RWPE2 (cell line): ENCODE measurements at regions not wholly inside any gene's neighbourhood (a gene's known extent, or its start where the extent isn't known, plus 50 kb on each side); places are given as distances from the start of the nearest gene placed in this dataset.
A peak's percentile ranks its signal among the peaks of the same experiment; 100 is the strongest.

Source experiments
- ATAC-seq: fragments of 200-7000 bp; cut with Tn5 transposase; 3 replicates; pipeline ENCODE4 v1.9.1; 2021; ENCODE audit warnings: low read depth
- DNase-seq: peaks from one replicate; pipeline ENCODE4 v3.0.0-alpha.2; 2020; ENCODE audit warnings: low spot score
- H3K27ac ChIP-seq: fragments of 450-650 bp; 2 replicates; pipeline ENCODE4 v1.5.1; 2017; ENCODE audit warnings: mild to moderate bottlenecking; ENCODE audit not compliant: poor library complexity, severe bottlenecking
- H3K27me3 ChIP-seq: fragments of 250-450 bp; sonication (Bioruptor Pico); 2 replicates; pipeline ENCODE4 v1.5.1; 2021; ENCODE audit warnings: mild to moderate bottlenecking, moderate library complexity; ENCODE audit not compliant: insufficient read depth, poor library complexity, severe bottlenecking
- H3K36me3 ChIP-seq: fragments of 250-450 bp; sonication (Bioruptor Pico); 2 replicates; pipeline ENCODE4 v1.5.1; 2020; ENCODE audit warnings: low read depth, mild to moderate bottlenecking, moderate library complexity
- H3K4me1 ChIP-seq: fragments of 250-450 bp; sonication (Bioruptor Pico); 2 replicates; pipeline ENCODE4 v1.5.1; 2021; ENCODE audit warnings: mild to moderate bottlenecking, moderate library complexity; ENCODE audit not compliant: insufficient read depth, poor library complexity, severe bottlenecking
- H3K4me3 ChIP-seq: fragments of 250-450 bp; sonication (Bioruptor Pico); 2 replicates; pipeline ENCODE4 v1.5.1; 2021; ENCODE audit warnings: mild to moderate bottlenecking, moderate library complexity; ENCODE audit not compliant: severe bottlenecking
- H3K9me3 ChIP-seq: fragments of 250-450 bp; sonication (Bioruptor Pico); 2 replicates; pipeline ENCODE4 v1.5.1; 2021; ENCODE audit warnings: mild to moderate bottlenecking, moderate library complexity; ENCODE audit not compliant: severe bottlenecking
- TF ChIP-seq, protein P1 (sequence below): fragments of 450-650 bp; IDR thresholded peaks from one replicate; pipeline ENCODE4 v1.5.1; 2017; ENCODE audit warnings: mild to moderate bottlenecking, moderate library complexity; ENCODE audit not compliant: poor library complexity, severe bottlenecking

DNA sequence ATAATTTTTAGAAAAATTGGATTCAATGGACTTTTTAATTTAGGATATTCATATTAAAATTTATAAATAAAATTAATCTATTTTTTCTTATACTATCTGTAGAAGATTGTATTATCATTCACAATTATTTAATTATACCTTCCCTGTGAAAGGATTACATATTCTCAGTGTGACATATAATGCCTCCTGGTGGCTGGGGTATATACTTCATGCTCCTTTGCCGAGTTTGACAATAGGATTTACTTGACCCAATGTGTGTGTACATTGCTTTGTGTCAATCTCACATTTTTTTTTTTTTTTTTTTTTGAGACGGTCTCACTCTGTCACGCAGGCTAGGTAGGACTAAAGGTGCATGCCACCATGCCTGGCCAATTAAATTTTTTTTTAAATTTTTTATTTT is 230.0 kb upstream of the CHD6 start:
- Histone ChIP-seq H3K9me3 (no peaks in the 10 kb centered on the region), H3K27me3 (peaks cover 5% of the 10 kb centered on the region), H3K4me3 (no peak overlapping the region), H3K36me3 (no peaks in the 10 kb centered on the region), H3K4me1 (no peaks in the 10 kb centered on the region), H3K27ac (no peak overlapping the region)
- DNase-seq (no peak), ATAC-seq (no peak)
- TF ChIP-seq, protein P1, sequence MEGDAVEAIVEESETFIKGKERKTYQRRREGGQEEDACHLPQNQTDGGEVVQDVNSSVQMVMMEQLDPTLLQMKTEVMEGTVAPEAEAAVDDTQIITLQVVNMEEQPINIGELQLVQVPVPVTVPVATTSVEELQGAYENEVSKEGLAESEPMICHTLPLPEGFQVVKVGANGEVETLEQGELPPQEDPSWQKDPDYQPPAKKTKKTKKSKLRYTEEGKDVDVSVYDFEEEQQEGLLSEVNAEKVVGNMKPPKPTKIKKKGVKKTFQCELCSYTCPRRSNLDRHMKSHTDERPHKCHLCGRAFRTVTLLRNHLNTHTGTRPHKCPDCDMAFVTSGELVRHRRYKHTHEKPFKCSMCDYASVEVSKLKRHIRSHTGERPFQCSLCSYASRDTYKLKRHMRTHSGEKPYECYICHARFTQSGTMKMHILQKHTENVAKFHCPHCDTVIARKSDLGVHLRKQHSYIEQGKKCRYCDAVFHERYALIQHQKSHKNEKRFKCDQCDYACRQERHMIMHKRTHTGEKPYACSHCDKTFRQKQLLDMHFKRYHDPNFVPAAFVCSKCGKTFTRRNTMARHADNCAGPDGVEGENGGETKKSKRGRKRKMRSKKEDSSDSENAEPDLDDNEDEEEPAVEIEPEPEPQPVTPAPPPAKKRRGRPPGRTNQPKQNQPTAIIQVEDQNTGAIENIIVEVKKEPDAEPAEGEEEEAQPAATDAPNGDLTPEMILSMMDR: peak; percentile 27

DNA sequence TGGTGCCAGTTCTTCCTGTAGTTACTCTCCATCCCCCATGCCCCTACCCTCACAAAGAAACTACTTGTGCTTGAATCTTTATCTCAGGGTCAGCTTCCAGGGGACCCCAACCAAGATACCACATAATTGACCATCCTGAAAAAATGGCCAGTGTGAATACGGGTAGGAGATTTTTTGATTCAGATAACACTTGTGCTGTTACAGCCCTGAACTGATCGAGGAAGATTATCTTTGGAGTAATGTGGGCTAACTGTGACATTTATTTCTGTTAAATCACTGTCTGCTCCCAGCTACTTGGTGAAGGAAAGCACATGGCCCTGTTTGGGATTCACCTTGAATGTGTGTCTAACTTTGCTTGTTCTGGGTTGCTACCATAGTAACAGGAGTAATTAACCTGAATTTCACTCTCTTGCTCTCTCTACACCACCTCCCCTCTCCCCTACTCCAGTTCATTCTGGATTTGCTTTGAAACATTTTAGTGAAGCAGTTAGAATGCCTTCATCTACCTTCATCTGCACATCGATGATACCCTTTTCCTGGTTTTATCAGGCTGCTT is 219.6 kb upstream of the CHD6 start:
- Histone ChIP-seq H3K27me3 (no peaks in the 10 kb centered on the region), H3K36me3 (no peaks in the 10 kb centered on the region), H3K4me3 (no peak overlapping the region), H3K4me1 (no peaks in the 10 kb centered on the region), H3K27ac (no peak overlapping the region), H3K9me3 (no peaks in the 10 kb centered on the region)
- TF ChIP-seq, protein P1: no peak
- ATAC-seq (0 out of 3 replicates have a peak, but pooled peaks have one; percentile 7), DNase-seq (no peak)

DNA sequence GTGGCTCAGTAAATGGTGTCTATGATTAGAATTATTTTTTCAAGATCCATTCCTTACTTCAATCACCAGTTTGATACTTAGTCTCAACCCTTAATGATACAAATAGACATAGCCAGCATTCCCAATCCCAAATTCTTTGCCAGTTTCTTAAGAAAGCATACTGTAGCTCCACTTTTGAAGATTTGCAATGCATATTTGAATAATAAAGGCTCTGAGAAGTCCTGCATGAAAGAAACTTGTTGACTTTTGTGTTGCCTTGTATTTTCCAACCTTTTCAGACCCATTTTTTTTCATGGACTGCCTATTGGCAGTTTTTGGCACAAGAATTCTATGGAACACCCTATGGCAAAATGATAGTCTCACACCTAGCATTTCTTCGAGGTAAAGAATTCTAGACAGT is 215.6 kb upstream of the CHD6 start:
- Histone ChIP-seq H3K4me3 (no peak overlapping the region), H3K27me3 (no peaks in the 10 kb centered on the region), H3K36me3 (no peaks in the 10 kb centered on the region), H3K27ac (no peak overlapping the region), H3K4me1 (no peaks in the 10 kb centered on the region), H3K9me3 (no peaks in the 10 kb centered on the region)
- ATAC-seq (no peak), DNase-seq (no peak)
- TF ChIP-seq, protein P1: no peak

DNA sequence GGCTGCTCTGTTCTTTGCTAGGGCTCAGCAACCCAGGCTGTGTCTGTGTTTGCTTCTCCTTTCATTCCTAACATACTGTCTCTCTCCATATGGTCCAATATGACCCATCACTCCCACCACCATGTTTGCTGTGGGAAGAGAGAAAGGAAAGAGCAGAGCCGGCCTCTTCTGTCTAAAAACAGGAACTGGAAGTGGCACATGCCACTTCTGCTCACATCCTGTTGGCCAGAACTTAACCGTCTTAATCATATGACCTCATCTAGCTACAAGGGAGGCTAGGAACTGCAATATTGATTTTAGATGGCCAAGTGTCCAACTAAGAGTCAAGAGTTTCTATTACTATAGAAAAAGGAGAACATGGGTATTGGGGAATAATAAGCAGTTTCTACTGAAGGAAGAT is 212.5 kb upstream of the CHD6 start:
- no peak for ATAC-seq
- DNase-seq: no peak
- Histone ChIP-seq H3K27ac (no peak overlapping the region), H3K4me1 (no peaks in the 10 kb centered on the region), H3K36me3 (no peaks in the 10 kb centered on the region), H3K4me3 (no peak overlapping the region), H3K9me3 (no peaks in the 10 kb centered on the region), H3K27me3 (peaks cover 7% of the 10 kb centered on the region)
- TF ChIP-seq, protein P1: no peak

DNA sequence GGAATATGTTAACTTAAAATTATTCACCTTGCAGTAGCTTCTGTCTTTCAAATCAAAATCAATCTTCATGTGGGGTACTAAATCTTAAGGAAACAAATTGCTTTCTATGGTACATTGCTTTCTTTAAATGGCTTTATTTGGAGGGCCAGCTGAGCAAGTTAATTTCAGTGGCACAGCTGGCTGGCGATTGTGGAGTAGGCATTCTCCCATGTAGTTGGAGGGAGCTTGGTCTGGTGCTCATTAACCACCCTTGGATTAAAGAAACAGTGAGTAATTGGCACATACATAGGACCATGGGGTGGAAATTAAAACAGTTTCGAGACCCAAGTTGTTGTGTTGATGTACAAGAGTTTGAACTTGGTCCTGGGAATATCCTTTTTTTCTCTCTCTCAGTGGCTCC is 201.3 kb upstream of the CHD6 start:
- no peak overlapping the region for H3K4me3 ChIP-seq
- DNase-seq (no peak), ATAC-seq (no peak)
- H3K27me3 ChIP-seq: no peaks in the 10 kb centered on the region
- TF ChIP-seq, protein P1: no peak
- H3K4me1 ChIP-seq: no peaks in the 10 kb centered on the region
- no peaks in the 10 kb centered on the region for H3K9me3 ChIP-seq
- no peak overlapping the region for H3K27ac ChIP-seq
- H3K36me3 ChIP-seq: no peaks in the 10 kb centered on the region
